Retinal pigment epithelial cell (primary cell): ENCODE measurements at regions not wholly inside any gene's neighbourhood (a gene's known extent, or its start where the extent isn't known, plus 50 kb on each side); places are given as distances from the start of the nearest gene placed in this dataset.

Source experiments
- DNase-seq: peaks from one replicate; pipeline ENCODE4 v3.0.0-alpha.2; 2010; ENCODE audit warnings: low read depth
- H3K4me3 ChIP-seq: 2 replicates; pipeline ENCODE4 v1.5.1; 2011; ENCODE audit warnings: mild to moderate bottlenecking, low read length, control low read depth, moderate library complexity
- CTCF ChIP-seq: conservative IDR thresholded peaks from 2 replicates; pipeline ENCODE4 v1.5.1; 2011; ENCODE audit warnings: low read depth, low read length, control low read depth, inconsistent platforms

- DNase-seq, result no peak
- TF ChIP-seq CTCF, result no peak
- H3K4me3 ChIP-seq, result no peak overlapping the region
Measured at GRCh38 chr2:239496700-239497099, 95.9 kb upstream of the HDAC4 start.

- H3K4me3 ChIP-seq, result no peak overlapping the region
- no peak for TF ChIP-seq CTCF
- DNase-seq, result no peak
Measured at GRCh38 chr2:239495791-239496233, 95.0 kb upstream of the HDAC4 start.

GRCh38 chr2:239495175-239495574 is 94.4 kb upstream of the HDAC4 start:
- DNase-seq, result no peak
- no peak for TF ChIP-seq CTCF
- no peak overlapping the region for H3K4me3 ChIP-seq

- DNase-seq, result no peak
- TF ChIP-seq CTCF, result no peak
- no peak overlapping the region for H3K4me3 ChIP-seq
Measured at GRCh38 chr2:239494578-239494977, 93.8 kb upstream of the HDAC4 start.

- no peak for TF ChIP-seq CTCF
Measured at GRCh38 chr2:239489481-239489880, 88.7 kb upstream of the HDAC4 start.

GRCh38 chr2:239488125-239488524 is 87.3 kb upstream of the HDAC4 start:
- no peak for TF ChIP-seq CTCF
- no peak for DNase-seq
- H3K4me3 ChIP-seq, result no peak overlapping the region

More at GRCh38 chr2:239489481-239489880, 88.7 kb upstream of the HDAC4 start:
- DNase-seq, result no peak
- H3K4me3 ChIP-seq, result no peak overlapping the region

GRCh38 chr2:239487272-239487671 is 86.5 kb upstream of the HDAC4 start:
- DNase-seq, result no peak
- H3K4me3 ChIP-seq, result no peak overlapping the region
- no peak for TF ChIP-seq CTCF
